GM12878 (cell line): ENCODE measurements at regions not wholly inside any gene's neighbourhood (a gene's known extent, or its start where the extent isn't known, plus 50 kb on each side); places are given as distances from the start of the nearest gene placed in this dataset.

Experiments
- ATAC-seq: fragments of 200-7000 bp; cut with Tn5 transposase; 3 replicates; pipeline ENCODE4 v1.9.1; 2020; ENCODE audit warnings: mild to moderate bottlenecking, moderate library complexity
- BruUV-seq: library from RNA; stranded (reverse); fragments of 400-500 nt; replicated peaks from 2 replicates; lab custom pipeline; 2021; lab: Mats Ljungman, UMichigan
- CTCF ChIA-PET: fragments of 300-600 bp; sonication (Branson Sonifier 250); formaldehyde crosslinking; extraction: SDS; loops from one replicate; lab custom pipeline; 2021; ENCODE audit warnings: inconsistent platforms; lab: Yijun Ruan, JAX
- POLR2A ChIA-PET: fragments of 350-600 bp; formaldehyde crosslinking; extraction: SDS; loops from one replicate; lab custom pipeline; 2021; ENCODE audit warnings: inconsistent platforms; lab: Charles Lee
- RAD21 ChIA-PET: fragments of 300-600 bp; sonication (Branson Sonifier 250); formaldehyde crosslinking; loops from one replicate; lab custom pipeline; 2023; ENCODE audit warnings: antibody characterized with exemption; ENCODE audit not compliant: unreplicated experiment; lab: Charles Lee
- SMC1A ChIA-PET: fragments of 300-600 bp; sonication (Branson Sonifier 250); formaldehyde crosslinking; loops from one replicate; lab custom pipeline; 2023; ENCODE audit not compliant: unreplicated experiment, uncharacterized antibody; lab: Charles Lee
- DNase-seq: peaks from one replicate; pipeline ENCODE4 v3.0.0-alpha.2; 2011; ENCODE audit warnings: low read depth, low spot score
- FAIRE-seq: peaks from 3 replicates; lab custom pipeline; 2011; peaks lifted over from hg19 to GRCh38; lab: Jason Lieb, UNC
- H2AFZ ChIP-seq: 2 replicates; pipeline ENCODE4 v1.6.0; 2011; ENCODE audit warnings: low read depth, low read length, control low read depth; ENCODE audit not compliant: control insufficient read depth
- H3K27ac ChIP-seq: 2 replicates; pipeline ENCODE4 v1.5.1; 2011; ENCODE audit warnings: control low read depth; ENCODE audit not compliant: control insufficient read depth, insufficient read depth
- H3K27me3 ChIP-seq, 2 experiments: replicated peaks in 1 of 2; 2 replicates each; pipeline versions ENCODE4 v1.6.0 to v1.6.1; 2011; ENCODE audit warnings: low read length in 1 of 2; ENCODE audit not compliant: control insufficient read depth in 2 of 2, insufficient read depth in 2 of 2
- H3K36me3 ChIP-seq, 2 experiments: 2 replicates each; pipeline ENCODE4 v1.5.1; 2011; ENCODE audit warnings: low read length in 1 of 2; ENCODE audit not compliant: control insufficient read depth in 2 of 2, insufficient read depth in 2 of 2
- H3K4me1 ChIP-seq: 2 replicates; pipeline ENCODE4 v1.6.1; 2011; ENCODE audit warnings: mild to moderate bottlenecking, low read length, moderate library complexity, mixed read lengths; ENCODE audit not compliant: control insufficient read depth, insufficient read depth
- H3K4me2 ChIP-seq: 2 replicates; pipeline ENCODE4 v1.6.0; 2011; ENCODE audit warnings: control low read depth; ENCODE audit not compliant: control insufficient read depth, insufficient read depth
- H3K4me3 ChIP-seq: fragments of 200-600 bp; sonication (generic); 2 replicates; pipeline ENCODE4 v1.5.1; 2016
- H3K79me2 ChIP-seq: 2 replicates; pipeline ENCODE4 v1.6.0; 2011; ENCODE audit warnings: low read length; ENCODE audit not compliant: control insufficient read depth, insufficient read depth
- H3K9ac ChIP-seq: 2 replicates; pipeline ENCODE4 v1.8.0; 2011; ENCODE audit warnings: low read length, control low read depth, mixed read lengths; ENCODE audit not compliant: control insufficient read depth, insufficient read depth
- H3K9me3 ChIP-seq: replicated peaks from 3 replicates; pipeline ENCODE4 v1.5.1; 2011; ENCODE audit warnings: mild to moderate bottlenecking, low read length; ENCODE audit not compliant: control insufficient read depth, insufficient read depth
- H4K20me1 ChIP-seq: 2 replicates; pipeline ENCODE4 v1.6.0; 2011; ENCODE audit not compliant: control insufficient read depth, insufficient read depth
- BCL3 ChIP-seq: IDR thresholded peaks from 2 replicates; pipeline ENCODE4 v1.6.1; 2011; ENCODE audit warnings: borderline replicate concordance, low read depth, mild to moderate bottlenecking, moderate library complexity, low read length; ENCODE audit not compliant: insufficient read depth, poor library complexity, severe bottlenecking
- CBX5 ChIP-seq: sonication (generic); IDR thresholded peaks from 2 replicates; pipeline ENCODE4 v1.6.1; 2016; ENCODE audit warnings: low read depth, moderate library complexity, mild to moderate bottlenecking, inconsistent platforms
- CHD1 ChIP-seq: IDR thresholded peaks from 2 replicates; pipeline ENCODE4 v1.6.1; 2012; ENCODE audit warnings: low read depth, low read length, improper control_type of control experiment
- HDGF ChIP-seq: fragments of 450-650 bp; IDR thresholded peaks from 2 replicates; pipeline ENCODE4 v1.6.1; 2016; ENCODE audit warnings: antibody characterized with exemption
- MTA2 ChIP-seq: fragments of 450-650 bp; IDR thresholded peaks from 2 replicates; pipeline ENCODE4 v1.6.1; 2016; ENCODE audit warnings: low read depth, mild to moderate bottlenecking, moderate library complexity
- RB1 ChIP-seq: fragments of 450-650 bp; formaldehyde crosslinking; IDR thresholded peaks from 2 replicates; pipeline ENCODE4 v1.6.1; 2017; ENCODE audit warnings: mild to moderate bottlenecking, borderline replicate concordance
- SKIL ChIP-seq: fragments of 450-650 bp; IDR thresholded peaks from 2 replicates; pipeline ENCODE4 v1.6.1; 2017; ENCODE audit warnings: mild to moderate bottlenecking, low read depth, inconsistent platforms; ENCODE audit not compliant: poor library complexity, severe bottlenecking
- WGBS: methylation state at CpG from one replicate; pipeline ENCODE4 v1.1.6; 2016; ENCODE audit warnings: low lambda C conversion rate; ENCODE audit not compliant: insufficient replicate concordance, insufficient coverage; ENCODE audit errors: missing lambda C conversion rate; 5-methylcytosine and 5-hydroxymethylcytosine counted together
- in situ Hi-C: fragments of 300-500 bp; cut with MboI; formaldehyde crosslinking; loops from 9 replicates; pipeline ENCODE4 v1.14.3; 2018; ENCODE audit warnings: mixed read lengths
- intact Hi-C: fragments of 100-400 bp; cut with micrococcal nuclease; formaldehyde crosslinking; loops from one replicate; pipeline ENCODE4 v1.14.2; 2022; ENCODE audit not compliant: unreplicated experiment

GRCh38 chr10:94129393-94130130 lies 135.8 kb downstream of the PLCE1 start:
- DNase-seq = no peak
- no TSS peak for BruUV-seq
- Histone ChIP-seq H3K9ac (no peak overlapping the region), H2AFZ (no peak overlapping the region), H3K4me2 (no peak overlapping the region)
- no peak for ATAC-seq
- CTCF ChIA-PET = no interaction called here
- intact Hi-C loops = no loop called here
- TF ChIP-seq CBX5 (no peak), BCL3 (no peak), RB1 (no peak), MTA2 (no peak), SKIL (no peak), HDGF (no peak), CHD1 (no peak)
- TF ChIP-seq, all 136 proteins: peak for 0
- H3K36me3 ChIP-seq = no peaks in the 10 kb centered on the region
- no peaks in the 10 kb centered on the region for H3K79me2 ChIP-seq
- SMC1A ChIA-PET = no interaction called here
- no peaks in the 10 kb centered on the region for H4K20me1 ChIP-seq
- RAD21 ChIA-PET = no interaction called here
- no peak overlapping the region for H3K27ac ChIP-seq
- H3K9me3 ChIP-seq = no peaks in the 10 kb centered on the region
- no peak overlapping the region for H3K4me3 ChIP-seq
- POLR2A ChIA-PET = no interaction called here
- no peaks in the 10 kb centered on the region for H3K27me3 ChIP-seq
- WGBS = 41% methylated on average over 2 of the region's 2 CpGs
- FAIRE-seq = no peak
- in situ Hi-C loops = no loop called here
- H3K4me1 ChIP-seq = no peaks in the 10 kb centered on the region
